Posterior vena cava (tissue), 2 donors: ENCODE measurements at regions not wholly inside any gene's neighbourhood (a gene's known extent, or its start where the extent isn't known, plus 50 kb on each side); places are given as distances from the start of the nearest gene placed in this dataset.

Experiments used
- DNase-seq: peaks from one replicate; pipeline ENCODE4 v3.0.0-alpha.2; 2020; ENCODE audit warnings: low spot score
- intact Hi-C, 2 donors: fragments of 100-400 bp; cut with DNase I; formaldehyde crosslinking; loops; one replicate each; pipeline versions ENCODE4 v1.14.1 to v1.14.2; 2022 to 2023
- donor health status: DM: yes; HTN: yes; CAD: no.
- donor health status: DM: yes; HTN: yes; CAD: no.

DNA sequence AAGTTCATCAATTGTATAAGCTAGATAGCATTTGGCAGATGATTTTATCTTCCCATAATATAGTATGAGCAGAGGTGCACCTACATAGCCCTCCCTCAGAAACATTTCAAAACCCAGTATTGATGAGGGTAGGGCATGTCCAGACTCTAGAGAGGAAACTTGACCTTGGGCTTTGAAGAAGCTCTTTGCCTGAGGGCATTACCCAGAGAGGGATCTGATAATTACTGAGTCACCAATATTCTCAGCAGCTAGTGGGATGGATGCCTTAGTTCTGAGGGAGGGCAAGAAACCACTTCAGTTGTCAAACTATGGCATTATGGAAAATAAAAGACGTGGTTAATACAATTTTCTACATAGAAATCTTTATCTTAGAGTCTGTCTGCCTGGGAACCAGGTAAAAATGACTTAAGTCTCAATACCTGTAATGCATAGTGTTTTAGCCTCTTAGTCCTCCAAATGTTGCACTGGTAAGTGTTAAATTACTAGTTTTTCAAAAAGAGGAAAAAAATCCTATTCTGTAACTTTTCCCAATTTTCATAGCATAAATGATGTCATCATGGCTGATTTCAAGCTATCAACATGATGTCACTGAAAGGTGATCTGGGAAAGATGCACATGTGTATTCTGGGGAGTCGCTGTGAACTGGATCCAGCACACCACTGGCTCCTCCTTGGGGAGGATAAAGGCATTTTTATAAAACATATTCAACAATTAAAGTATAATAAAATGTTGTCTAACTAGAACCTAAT is 809.0 kb downstream of the KCTD16 start:
- intact Hi-C loops, result no loop called here
- DNase-seq, result no peak

DNA sequence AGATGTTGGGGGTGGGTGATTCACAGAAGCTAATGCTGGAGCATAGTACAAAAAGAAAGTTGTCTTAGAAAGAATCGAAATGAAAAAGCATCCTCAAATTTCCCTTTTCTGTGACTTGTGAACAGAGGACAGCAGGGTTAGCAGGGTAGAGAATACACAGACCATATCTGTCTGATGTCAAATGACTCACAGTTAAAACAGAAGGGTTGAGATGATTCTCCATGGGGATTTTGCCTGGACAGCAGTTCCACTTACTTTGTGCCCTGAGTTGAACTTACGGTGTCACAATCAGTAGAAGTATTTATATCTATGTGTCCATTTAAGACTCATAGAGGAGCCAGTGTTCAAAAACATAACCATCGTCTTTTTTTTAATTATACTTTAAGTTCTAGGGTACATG is 801.6 kb downstream of the KCTD16 start:
- intact Hi-C loops, result no loop called here

DNA sequence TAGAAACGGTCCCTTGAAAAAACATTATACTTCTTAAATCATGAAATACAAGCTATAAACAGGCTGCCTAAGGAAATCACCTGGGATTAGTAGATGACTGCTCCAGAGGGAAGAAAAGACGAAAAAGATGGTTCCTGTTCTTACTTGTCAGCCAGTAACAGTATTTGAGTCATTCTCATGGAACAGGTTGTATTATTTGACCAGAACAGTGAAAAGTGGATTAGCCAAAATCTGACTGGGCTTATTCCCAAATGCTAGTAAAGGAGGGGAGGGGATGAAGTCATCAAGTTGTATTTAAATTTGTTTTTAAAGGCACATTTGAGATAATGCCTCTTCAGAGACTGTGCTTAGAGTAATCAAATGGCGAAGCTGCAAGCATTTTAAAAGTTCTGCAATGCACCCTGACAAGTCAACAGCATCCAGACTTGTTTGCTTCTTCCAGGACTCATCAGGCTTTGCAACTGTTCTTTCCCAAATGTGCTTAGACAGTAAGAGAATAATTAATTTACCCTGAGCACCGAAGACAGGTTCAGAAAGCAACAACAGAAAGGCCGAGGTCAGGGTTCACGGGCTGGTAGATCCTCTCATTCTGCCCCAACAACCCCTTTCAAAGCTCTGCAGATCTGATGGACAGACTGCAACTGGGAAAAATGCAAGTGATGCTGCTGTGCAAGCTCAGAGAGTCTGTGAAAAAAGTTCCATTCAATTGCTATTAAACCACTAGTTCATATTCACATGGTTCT is 800.6 kb downstream of the KCTD16 start:
- intact Hi-C loops, result no loop called here
- DNase-seq, result no peak

More for the DNA sequence above, 801.6 kb downstream of the KCTD16 start:
- DNase-seq, result no peak

DNA sequence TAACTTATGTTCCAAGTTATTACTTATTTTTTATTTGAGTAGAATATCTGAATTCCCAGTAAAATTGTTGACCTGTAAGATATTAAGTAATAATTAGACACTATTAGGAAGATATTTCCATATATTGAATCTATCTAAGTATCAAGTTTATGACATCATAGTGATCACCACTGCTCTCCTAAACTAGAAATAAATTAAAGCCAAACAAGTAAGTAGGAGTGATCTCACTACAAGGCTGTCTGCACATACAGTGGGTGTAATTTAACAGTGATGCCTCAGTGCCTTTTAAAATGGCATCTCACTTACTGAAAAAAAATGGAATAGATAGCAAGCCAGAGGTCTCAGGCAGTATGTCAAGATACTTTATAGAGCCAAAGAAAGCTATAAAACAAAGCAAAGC is 789.6 kb downstream of the KCTD16 start:
- intact Hi-C loops, result no loop called here
- DNase-seq, result no peak

DNA sequence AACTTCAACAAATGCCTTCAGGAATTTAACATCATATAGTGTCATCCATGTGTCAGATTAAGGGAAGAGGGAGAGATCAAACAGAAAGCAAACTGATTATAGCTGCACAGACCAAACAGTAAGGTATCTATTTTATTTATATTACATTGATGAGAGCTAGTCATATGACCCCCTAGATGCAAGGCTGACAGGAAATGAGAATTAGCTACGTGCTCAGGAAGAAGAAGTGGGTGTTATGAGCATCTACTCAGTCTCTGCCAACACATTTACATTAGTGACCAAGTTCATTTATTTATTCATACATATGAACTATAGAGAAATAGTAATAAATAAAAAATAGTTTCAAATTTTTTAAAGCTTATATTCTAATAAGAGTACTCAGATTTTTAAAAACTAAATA is 787.3 kb downstream of the KCTD16 start:
- DNase-seq, result no peak
- intact Hi-C loops, result no loop called here

DNA sequence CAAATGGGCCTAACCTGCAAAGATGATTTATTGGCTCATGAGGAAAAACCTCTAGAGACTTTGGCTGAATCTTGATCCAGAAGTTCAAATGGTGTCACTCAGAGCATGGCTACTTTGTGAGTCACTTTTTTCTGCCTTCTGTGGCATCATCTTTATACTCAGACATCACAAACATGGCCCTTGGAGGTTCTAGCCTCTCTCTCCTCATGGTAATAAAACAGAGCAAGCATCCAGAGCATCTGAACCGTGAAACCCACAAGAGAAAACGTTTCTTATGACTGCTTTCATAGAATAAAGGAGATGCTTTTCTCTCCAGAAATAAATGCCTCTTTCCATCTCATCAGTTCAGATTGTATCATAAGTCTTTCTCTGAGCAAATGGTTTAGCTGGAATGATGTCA is 780.3 kb downstream of the KCTD16 start:
- intact Hi-C loops, result no loop called here
- no peak for DNase-seq

DNA sequence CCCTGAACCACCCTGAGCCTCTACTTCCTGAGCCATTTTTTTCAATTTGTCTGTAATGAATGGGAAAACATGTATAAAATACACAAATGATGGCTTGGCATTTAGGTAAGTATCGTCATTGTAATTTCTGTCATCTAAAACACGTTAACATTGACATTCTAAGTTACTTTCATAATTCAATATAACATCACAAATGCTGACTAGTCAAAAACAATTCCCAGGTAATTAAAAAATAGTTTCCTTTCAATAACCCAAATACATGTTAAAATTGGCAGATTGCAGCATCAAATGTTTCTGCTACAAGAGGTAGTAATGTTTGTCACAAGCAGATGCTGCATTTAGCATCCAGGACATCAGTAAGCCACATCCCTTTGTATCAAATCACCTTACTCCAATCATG is 776.4 kb downstream of the KCTD16 start:
- intact Hi-C loops, result no loop called here
- DNase-seq, result no peak

DNA sequence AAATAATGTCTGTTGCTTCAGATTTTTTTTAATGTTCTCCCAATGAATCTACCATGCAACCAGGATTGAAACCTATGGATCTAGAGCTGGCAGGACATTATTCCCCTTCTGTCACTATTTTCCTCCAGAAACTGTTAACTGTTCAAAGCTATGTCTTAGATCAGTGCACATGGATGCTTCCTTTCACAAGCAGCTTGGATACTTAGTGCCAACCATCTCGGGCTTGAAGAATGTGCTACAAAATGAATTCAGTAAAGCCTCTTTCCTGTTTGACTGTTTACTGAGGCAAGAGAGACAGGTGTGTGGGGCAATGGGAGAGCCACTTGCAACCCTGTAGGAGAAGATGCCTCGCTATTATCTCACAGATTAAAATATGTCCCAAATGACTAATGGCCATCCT is 774.8 kb downstream of the KCTD16 start:
- intact Hi-C loops, result no loop called here
- DNase-seq, result no peak

DNA sequence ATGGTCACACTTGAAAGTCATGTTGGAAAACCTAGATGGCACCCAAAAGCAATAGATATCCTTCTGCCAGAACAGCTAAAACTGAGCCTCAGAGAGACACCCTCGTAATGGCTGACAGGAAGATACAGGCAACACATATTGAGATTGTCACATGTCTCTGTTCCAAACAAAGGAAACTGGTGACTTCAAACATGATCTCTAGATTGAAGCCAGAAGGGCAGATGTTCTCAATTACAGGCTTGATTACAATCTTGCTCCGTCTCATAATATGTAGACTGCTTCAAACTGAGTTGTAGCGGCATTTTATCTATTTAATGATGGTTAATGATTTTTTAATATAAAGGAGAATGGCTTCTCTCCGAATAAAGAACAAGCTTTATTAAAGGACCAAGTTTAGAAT is 774.3 kb downstream of the KCTD16 start:
- no peak for DNase-seq
- intact Hi-C loops, result no loop called here

DNA sequence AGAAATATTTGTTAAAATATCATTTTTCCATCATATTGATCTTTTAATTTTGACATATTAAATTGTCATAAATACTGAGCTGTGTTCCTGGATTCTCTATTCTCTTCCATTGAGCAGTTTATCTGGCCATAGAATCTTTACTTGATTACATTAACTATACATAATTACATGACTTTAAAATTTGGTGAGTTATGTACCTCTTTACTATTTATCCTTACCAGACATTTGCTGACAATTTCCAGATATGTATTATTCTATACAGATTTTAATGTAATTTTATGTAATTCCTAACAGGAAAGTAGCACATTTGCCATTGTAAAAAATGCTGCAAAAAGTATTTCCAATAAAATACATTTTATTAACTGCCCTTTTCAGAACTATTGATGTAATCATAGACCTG is 770.3 kb downstream of the KCTD16 start:
- intact Hi-C loops, result no loop called here
- no peak for DNase-seq

DNA sequence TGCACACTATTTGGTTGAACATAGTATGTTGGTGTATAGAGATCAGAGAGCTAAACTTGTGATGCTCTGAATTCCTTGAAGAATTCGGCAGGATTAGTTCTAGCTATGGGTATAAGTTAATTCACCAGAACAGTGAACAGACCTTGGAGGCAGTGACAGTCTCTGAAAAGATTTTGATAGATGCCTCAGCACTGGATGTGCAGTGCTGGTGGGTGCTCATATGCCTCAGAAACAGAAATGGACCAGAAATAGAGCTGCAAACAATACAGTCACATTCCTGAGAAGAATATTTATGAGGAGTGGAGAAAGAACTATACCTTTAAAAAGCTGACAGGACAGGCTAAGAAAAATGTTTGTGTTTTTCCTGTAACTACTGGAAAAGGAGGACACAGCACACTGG is 747.7 kb downstream of the KCTD16 start:
- DNase-seq, result no peak
- intact Hi-C loops, result no loop called here

DNA sequence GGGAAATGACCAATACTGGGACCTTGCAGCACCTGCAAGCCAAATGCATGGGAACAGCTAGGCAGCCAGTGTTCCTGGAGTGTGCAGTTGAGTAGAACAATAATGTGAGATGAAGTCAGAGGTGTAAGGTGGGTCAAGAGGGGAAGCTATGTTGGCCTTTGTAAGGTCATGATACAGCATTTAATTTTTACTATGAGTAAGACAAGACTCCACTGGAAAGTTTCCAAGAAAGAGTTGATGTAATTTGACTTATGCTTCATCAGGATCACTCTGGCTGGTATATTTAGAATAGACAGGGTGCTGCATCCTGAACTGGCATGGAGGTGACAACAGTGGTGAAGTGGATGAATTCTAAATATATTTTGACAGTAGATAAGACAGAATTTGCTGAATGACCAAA is 744.8 kb downstream of the KCTD16 start:
- intact Hi-C loops, result no loop called here
- DNase-seq, result no peak

DNA sequence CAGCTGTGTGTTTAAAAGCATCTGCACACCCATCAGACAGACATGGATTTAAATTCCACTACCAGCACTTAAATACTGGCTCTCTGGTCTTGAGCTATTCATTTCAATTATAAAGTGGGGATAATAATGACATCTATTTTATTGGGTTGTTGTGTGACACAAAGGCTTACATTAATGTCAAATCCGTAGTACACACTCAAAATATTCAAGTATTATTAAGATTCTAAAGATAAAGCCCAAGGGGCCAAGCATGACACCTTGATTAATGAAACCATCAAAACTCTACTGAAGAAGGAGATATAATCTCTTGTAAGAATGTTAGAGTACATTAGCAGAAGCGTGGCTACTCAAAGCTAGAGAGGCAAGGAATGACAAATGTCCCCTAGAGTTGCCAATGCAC is 743.0 kb downstream of the KCTD16 start:
- intact Hi-C loops, result no loop called here
- no peak for DNase-seq

DNA sequence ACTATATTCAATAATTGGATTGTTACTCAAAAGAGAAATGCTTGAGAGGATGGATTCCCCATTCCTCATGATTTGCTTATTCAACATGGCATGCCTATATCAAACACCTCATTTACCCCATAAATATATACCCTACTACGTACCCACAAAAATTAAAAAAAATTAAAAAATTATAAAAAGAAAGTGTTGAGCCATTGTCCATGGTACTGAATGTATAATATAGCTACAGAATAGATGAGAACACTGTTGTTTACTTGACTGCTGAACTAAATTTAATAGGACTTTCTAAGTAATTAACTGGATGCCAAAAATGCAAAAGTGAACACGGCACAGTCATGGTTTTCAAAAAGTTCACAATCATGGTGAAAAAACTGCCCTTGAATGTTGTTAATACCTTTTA is 725.8 kb downstream of the KCTD16 start:
- intact Hi-C loops, result no loop called here
- no peak for DNase-seq

DNA sequence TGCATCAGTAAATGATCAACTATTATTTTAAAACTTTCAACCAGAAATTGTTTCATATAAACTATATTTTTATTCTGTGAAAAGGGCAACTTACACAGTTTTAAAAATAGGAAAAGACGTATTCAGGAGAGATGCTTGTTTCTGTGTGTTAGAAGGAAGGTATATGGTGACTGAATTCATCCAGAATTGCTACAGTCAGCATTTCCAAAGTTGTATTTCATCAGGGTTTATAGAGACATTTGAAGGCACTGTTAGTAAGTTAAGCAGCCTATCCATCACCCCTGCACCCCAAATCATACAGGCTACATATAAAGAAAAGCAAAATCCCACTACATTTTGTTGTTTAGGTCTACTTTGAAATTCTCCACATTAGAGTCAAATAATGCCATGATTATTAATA is 716.0 kb downstream of the KCTD16 start:
- intact Hi-C loops, result no loop called here
- DNase-seq, result no peak

DNA sequence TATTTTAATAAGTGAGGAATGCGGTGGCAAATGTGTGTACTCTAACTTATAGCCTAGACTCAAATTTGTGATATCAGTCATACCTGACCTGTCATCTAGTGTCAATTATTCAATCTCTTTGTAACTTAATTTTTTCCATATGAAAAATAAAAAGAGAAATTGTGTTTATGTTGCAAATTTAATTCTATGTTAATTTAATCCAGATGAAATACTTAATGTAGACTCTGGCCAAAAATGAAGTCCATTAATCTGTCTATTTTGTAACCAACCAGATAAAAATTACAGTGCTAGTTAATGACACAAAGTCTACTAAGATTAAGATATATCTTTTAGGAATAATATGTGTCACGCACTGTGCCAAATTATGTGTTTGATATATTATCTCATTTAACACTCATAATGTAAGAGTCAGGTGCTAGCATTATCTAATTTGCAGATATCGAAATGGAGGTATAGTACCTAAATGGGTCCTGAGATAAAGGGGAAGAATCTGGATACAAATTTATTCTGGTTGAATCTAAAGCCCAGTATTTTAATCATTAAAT is 712.1 kb downstream of the KCTD16 start:
- no peak for DNase-seq
- intact Hi-C loops, result no loop called here

DNA sequence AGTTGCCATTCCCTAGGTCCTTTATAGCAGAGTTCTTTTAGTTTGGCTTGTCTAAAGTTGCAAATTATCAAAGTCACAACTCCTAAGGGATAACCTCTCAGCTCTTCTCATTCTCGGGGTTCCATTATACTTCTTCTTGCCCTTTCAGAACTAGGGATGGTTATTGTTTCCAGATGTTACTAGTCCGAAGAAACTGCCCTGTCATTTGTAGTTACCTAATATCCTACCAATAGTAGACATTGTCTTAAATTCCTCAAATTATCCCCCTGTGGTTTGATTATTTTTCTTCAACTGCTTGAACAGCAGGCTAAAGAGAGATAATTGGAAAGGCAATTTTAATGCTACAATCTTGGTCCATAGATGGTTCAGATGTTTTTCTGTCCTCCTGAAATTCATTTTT is 709.8 kb downstream of the KCTD16 start:
- intact Hi-C loops, result no loop called here

DNA sequence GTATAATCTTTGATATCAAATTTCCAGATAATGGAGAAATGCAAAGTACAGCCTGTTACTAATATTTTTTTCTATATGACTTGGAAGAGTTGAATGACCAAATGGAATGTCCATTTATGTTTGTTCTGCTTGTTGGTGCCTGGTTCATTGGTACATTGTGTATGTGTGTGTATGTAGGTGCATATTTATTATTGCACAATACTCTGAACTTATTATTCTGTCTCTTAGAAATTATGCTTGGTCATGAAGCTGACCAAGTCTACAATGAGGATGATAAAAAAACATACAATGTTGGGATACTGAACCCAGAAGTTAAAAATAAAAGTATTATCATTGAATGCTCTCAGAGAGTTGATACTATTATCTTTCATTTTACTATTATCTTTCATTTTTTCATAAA is 706.3 kb downstream of the KCTD16 start:
- intact Hi-C loops, result no loop called here
- no peak for DNase-seq

More for the DNA sequence above, 709.8 kb downstream of the KCTD16 start:
- no peak for DNase-seq

DNA sequence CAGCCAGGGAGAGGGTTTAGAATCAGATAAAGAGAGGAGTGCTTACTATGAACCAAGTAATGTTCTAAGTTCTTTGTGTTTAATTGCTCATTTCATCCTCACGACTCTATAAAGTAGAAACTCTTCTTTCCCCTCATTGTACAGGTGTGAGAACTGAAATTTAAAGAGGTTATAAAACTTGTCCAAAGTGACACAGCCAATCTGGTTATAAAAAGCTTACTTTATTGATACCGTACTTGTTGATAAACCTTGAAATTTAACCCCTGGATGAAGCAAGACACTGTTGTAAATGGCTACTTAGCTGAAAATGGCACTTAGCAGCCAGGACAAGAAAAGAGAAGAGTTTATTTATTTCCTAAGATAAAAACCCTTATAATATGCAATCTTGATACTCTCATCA is 702.4 kb downstream of the KCTD16 start:
- intact Hi-C loops, result no loop called here
- DNase-seq, result no peak

DNA sequence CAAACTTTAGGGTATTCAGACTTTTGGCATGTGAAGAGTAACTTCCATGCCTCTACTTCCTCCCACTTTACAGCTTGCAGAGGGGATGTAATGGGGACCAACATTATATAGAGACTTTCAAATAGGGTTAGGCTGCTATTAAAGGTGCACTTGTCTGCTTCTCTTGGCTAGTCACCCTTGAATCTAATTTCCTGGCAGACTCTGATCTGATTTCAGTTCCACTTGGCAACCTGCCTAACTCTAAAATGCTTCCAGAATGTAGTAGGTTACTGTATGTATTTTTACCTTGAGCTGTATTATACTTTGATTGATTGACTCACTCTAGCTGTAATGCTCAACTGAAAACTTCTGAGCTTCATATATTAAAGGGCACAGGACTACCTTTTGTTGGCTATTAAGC is 693.4 kb downstream of the KCTD16 start:
- no peak for DNase-seq
- intact Hi-C loops, result loop anchor here in 1 of 2 donors (2.0 kb wide), 1 partner anchor 73 kb away; no protein-coding TSS in a partner anchor

DNA sequence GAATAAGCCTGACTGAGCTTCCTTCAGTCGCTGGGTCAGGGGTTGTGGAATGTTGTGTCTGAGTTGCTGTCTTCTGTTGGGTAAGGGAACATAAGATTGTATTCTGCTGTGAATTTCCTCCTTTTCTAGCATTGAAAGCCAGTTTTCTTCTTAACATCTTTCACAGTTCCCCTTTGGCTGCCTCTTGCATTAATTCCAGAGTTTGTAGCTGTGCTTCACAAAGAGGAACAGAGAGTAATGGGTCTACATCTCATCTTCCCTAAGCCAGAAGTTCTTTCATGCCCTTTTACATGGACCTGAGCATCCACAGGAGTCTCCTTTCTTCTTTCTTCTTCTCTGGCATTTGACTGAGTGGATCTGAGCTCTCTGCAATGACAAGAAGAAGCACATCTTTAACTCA is 686.8 kb downstream of the KCTD16 start:
- no peak for DNase-seq
- intact Hi-C loops, result no loop called here
